RPMI8226 (cell line): ENCODE measurements at regions not wholly inside any gene's neighbourhood (a gene's known extent, or its start where the extent isn't known, plus 50 kb on each side); places are given as distances from the start of the nearest gene placed in this dataset.
"Not testable (repeated sequence)": the region's sequence is repeated elsewhere in the genome, so short reads cannot be mapped to it uniquely, and the experiment has no call there.

Experiments
- DNase-seq: peaks from one replicate; pipeline ENCODE4 v3.0.0-alpha.2; 2015

DNA sequence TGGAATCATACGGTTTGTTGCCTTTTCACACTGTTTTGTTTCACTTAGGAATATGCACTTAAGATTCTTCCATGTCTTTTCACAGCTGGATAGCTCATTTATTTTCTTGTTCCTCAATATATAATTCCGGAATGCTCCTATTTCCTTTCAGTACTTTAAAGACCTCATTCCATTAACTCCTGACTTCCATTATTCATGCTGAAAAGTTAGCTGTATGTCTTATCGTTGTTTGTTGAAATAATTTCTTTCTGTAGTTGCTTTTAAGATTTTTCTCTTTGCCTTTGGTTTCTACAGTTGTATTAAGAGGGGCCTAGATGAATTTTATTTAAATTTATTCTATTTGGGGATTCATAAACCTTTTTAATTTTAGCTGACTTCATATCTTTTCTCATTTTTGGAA, 122.2 kb downstream of the ANXA2 start:
- no peak for DNase-seq

DNA sequence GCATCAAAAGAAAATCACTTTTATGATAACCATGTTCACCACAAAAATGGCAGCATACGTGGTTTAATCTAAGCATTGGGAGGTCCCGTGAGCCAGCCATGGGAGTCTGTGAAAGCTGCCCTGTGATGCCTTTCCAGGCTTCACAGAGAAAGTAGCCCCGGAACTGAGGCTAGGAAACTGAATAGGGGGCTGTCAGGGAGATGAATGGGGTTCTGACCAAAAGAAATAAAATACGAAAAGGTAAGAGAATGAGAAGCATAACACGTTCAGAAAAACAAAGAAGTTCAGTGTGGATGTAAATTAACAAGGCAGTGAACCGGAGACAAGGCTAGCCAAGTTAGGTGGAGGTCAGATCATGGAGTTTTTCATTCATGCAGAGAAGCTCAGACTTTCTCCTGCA, 118.9 kb downstream of the ANXA2 start:
- DNase-seq, result no peak

DNA sequence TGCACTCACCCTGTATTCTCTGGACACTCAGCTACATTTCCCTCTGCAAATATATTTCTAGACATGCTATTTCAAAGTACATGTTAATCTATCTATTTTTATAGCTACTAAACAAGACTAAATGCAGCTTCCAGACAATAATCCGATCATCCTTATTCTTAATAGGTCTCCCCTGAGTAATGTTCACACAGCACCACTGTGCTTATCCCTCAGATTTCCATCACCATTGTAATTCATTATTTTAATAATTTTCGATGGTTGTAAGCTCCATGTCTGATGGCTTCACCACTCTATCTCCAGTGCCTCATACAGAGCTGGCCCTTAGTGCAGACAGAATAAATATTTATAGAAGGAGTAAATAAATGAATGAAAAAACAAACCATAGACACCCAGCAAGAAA, 117.5 kb downstream of the ANXA2 start:
- no peak for DNase-seq

DNA sequence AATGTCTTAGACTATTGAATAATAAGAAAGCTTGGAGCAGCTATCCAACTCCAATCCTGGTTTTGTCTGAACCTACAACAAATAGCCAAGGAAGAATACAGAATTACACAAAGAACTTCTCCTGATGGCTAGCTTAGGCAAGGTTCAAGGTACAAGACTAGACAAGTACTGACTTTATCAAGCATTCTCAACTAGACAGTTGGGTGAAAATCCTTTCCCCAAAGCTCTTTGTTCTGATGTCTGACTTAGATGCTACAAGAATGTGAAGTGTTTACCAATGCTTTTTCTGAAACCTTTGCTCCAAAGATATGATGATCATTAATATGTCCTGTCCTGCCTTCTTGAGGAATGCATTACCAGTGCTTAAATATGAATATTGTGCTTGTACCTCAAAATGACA, 113.8 kb downstream of the ANXA2 start:
- DNase-seq, result no peak

- not testable (repeated sequence) for DNase-seq
Measured at GRCh38 chr15:60295901-60296300, 101.9 kb downstream of the ANXA2 start.

DNA sequence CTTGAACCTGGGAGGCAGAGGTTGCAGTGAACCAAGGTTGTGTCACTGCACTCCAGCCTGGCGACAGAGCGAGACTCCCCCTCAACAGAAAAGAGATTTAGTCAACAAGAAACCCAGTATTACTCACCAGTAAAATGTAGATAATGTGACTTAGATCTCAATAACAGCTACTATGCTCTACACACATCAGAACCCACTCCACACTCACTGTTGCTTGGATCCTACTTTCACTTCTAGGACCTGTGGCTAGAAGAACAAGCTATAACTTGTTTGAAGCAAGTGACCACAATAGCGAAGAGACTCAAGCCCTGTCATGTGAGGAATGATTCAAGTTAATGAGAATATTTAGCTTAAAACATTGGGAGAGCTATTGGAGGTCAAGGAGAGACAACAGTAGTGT, 100.7 kb downstream of the ANXA2 start:
- no peak for DNase-seq
